Activated naive CD4-positive, alpha-beta T cell treated with anti-CD3 and anti-CD28 coated beads for 36 hours (primary cell): ENCODE measurements at regions not wholly inside any gene's neighbourhood (a gene's known extent, or its start where the extent isn't known, plus 50 kb on each side); places are given as distances from the start of the nearest gene placed in this dataset.

Source experiments
- CTCF ChIA-PET: fragments of 350-600 bp; sonication (Branson Sonifier 250); formaldehyde crosslinking; loops from one replicate; lab custom pipeline; 2021; ENCODE audit warnings: antibody characterized with exemption; lab: Charles Lee
- DNase-seq: peaks from one replicate; pipeline ENCODE4 v3.0.0-alpha.2; 2020
- H3K27ac Mint-ChIP-seq: one replicate; pipeline ENCODE4 v1.8.0; 2021; ENCODE audit warnings: mild to moderate bottlenecking, mixed read lengths
- H3K27me3 Mint-ChIP-seq: one replicate; pipeline ENCODE4 v1.8.0; 2021; ENCODE audit warnings: low read depth, mixed read lengths
- H3K36me3 Mint-ChIP-seq: one replicate; pipeline ENCODE4 v1.8.0; 2021; ENCODE audit warnings: low read depth, mixed read lengths
- H3K4me1 Mint-ChIP-seq: one replicate; pipeline ENCODE4 v1.8.0; 2021; ENCODE audit warnings: low read depth, mixed read lengths
- H3K4me3 Mint-ChIP-seq: one replicate; pipeline ENCODE4 v1.8.0; 2021; ENCODE audit warnings: mild to moderate bottlenecking, moderate library complexity, mixed read lengths
- H3K9me3 Mint-ChIP-seq: one replicate; pipeline ENCODE4 v1.8.0; 2021; ENCODE audit warnings: mixed read lengths
- intact Hi-C: fragments of 100-400 bp; cut with micrococcal nuclease; formaldehyde crosslinking; loops from one replicate; pipeline ENCODE4 v1.15.1; 2023

DNA sequence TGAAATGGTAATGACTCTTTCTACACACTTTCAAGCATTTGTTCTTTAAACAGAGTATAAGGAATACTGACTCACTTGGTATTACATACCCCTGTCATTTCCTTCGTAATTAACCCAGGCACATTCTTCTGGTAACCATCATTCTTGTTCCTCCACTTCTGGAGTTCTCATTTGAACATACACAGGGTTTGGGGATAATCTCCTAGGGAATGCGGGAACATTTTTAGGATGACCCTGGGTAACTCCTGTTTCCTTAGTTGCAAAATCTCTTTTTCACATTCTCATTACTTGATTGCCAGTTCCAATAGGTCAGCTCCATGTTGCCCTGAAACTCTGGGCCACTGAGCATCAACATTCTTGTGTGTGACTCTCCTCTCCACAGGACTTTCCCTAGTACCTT, 51.5 kb upstream of the E2F3 start:
- DNase-seq, result no peak
- Mint-ChIP-seq H3K27me3 (no peaks in the 10 kb centered on the region), H3K4me3 (no peak overlapping the region), H3K27ac (no peak overlapping the region), H3K36me3 (peaks cover 2% of the 10 kb centered on the region), H3K9me3 (peaks cover 10% of the 10 kb centered on the region), H3K4me1 (no peaks in the 10 kb centered on the region)
- intact Hi-C loops, result no loop called here
- CTCF ChIA-PET, result no interaction called here

- no peak for DNase-seq
- H3K36me3 Mint-ChIP-seq, result peaks cover 2% of the 10 kb centered on the region
- no peak overlapping the region for H3K4me3 Mint-ChIP-seq
- intact Hi-C loops, result no loop called here
- CTCF ChIA-PET, result no interaction called here
- no peak overlapping the region for H3K27ac Mint-ChIP-seq
- H3K27me3 Mint-ChIP-seq, result no peaks in the 10 kb centered on the region
- H3K9me3 Mint-ChIP-seq, result peaks cover 10% of the 10 kb centered on the region
- H3K4me1 Mint-ChIP-seq, result no peaks in the 10 kb centered on the region
Measured at GRCh38 chr6:20351534-20351933, 50.1 kb upstream of the E2F3 start.
